H1 (cell line): ENCODE measurements at regions not wholly inside any gene's neighbourhood (a gene's known extent, or its start where the extent isn't known, plus 50 kb on each side); places are given as distances from the start of the nearest gene placed in this dataset.
A peak's percentile ranks its signal among the peaks of the same experiment; 100 is the strongest.

Source experiments
- CHD1 ChIP-seq: IDR thresholded peaks from 2 replicates; pipeline ENCODE4 v1.6.1; 2012; ENCODE audit warnings: low read depth, low read length, improper control_type of control experiment
- EGR1 ChIP-seq: IDR thresholded peaks from 2 replicates; pipeline ENCODE4 v1.6.1; 2011; ENCODE audit warnings: low read depth, low read length, borderline replicate concordance
- EP300 ChIP-seq, 2 experiments: IDR thresholded peaks; 1 replicate in 1 of 2; 2 replicates in 1 of 2; pipeline ENCODE4 v1.6.1; 2011 to 2012; ENCODE audit warnings: low read depth in 2 of 2, low read length in 2 of 2, mild to moderate bottlenecking in 2 of 2, borderline replicate concordance in 1 of 2, inconsistent platforms in 1 of 2, moderate library complexity in 1 of 2
- EZH2 ChIP-seq: fragments of 200-600 bp; sonication (generic); IDR thresholded peaks from 2 replicates; pipeline ENCODE4 v1.7.1; 2012; ENCODE audit warnings: low read depth, mild to moderate bottlenecking, moderate library complexity, low read length, inconsistent platforms; ENCODE audit not compliant: severe bottlenecking
- KDM1A ChIP-seq: fragments of 200-600, 300-600 bp; sonication (generic); IDR thresholded peaks from 2 replicates; pipeline ENCODE4 v1.7.1; 2016; ENCODE audit warnings: mild to moderate bottlenecking, low read length, borderline replicate concordance
- TAF1 ChIP-seq: IDR thresholded peaks from 2 replicates; pipeline ENCODE4 v1.6.1; 2011; ENCODE audit warnings: mild to moderate bottlenecking, low read depth, low read length
- YY1 ChIP-seq: IDR thresholded peaks from 2 replicates; pipeline ENCODE4 v1.6.1; 2011; ENCODE audit warnings: low read depth, mild to moderate bottlenecking, low read length
- TF ChIP-seq, protein P1 (sequence below), 3 experiments: IDR thresholded peaks; 1 replicate in 2 of 3; 2 replicates in 1 of 3; pipeline versions ENCODE4 v1.5.1 to v1.6.1; 2011; ENCODE audit warnings: low read length in 3 of 3, mild to moderate bottlenecking in 3 of 3, inconsistent platforms in 2 of 3, low read depth in 1 of 3, moderate library complexity in 1 of 3; ENCODE audit not compliant: insufficient read depth in 1 of 3; ENCODE audit errors: control extremely low read depth in 1 of 3

DNA sequence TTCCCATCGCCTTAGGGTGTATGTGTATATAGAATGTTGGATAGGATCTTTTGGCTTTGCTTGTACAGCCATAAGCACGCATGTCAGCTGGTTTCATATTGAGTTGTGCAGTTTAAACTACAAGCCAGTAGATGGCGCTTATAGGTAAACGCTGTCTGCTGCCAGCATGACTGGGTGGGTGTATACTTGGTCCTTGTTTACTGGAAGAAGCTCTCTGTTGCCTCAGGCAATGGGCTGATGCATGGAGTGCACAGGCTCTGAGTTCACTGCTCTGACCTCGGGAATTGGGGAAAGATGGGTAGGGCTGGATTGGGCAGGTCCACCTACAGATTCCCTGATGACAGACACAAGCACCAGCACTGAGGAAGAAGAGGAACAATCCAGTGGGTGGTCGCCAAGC is 831.5 kb downstream of the STIM2 start:
- TF ChIP-seq KDM1A (no peak), TAF1 (no peak), EP300 (IDR thresholded peaks at IDR 0.05; ENCODE audit: borderline replicate concordance in 1 of 2, low read depth in 2 of 2, low read length in 2 of 2) (no peak), EGR1 (no peak), EZH2 (no peak), CHD1 (no peak), YY1 (no peak)
- TF ChIP-seq, protein P1, sequence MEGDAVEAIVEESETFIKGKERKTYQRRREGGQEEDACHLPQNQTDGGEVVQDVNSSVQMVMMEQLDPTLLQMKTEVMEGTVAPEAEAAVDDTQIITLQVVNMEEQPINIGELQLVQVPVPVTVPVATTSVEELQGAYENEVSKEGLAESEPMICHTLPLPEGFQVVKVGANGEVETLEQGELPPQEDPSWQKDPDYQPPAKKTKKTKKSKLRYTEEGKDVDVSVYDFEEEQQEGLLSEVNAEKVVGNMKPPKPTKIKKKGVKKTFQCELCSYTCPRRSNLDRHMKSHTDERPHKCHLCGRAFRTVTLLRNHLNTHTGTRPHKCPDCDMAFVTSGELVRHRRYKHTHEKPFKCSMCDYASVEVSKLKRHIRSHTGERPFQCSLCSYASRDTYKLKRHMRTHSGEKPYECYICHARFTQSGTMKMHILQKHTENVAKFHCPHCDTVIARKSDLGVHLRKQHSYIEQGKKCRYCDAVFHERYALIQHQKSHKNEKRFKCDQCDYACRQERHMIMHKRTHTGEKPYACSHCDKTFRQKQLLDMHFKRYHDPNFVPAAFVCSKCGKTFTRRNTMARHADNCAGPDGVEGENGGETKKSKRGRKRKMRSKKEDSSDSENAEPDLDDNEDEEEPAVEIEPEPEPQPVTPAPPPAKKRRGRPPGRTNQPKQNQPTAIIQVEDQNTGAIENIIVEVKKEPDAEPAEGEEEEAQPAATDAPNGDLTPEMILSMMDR (IDR thresholded peaks at IDR 0.05; ENCODE audit: control extremely low read depth in 1 of 3, insufficient read depth in 1 of 3, low read depth in 1 of 3, low read length in 3 of 3): peak; percentile 7 to 80 (median 48)
